ENCODE measurements at regions not wholly inside any gene's neighbourhood (a gene's known extent, or its start where the extent isn't known, plus 50 kb on each side); places are given as distances from the start of the nearest gene placed in this dataset.

DNA sequence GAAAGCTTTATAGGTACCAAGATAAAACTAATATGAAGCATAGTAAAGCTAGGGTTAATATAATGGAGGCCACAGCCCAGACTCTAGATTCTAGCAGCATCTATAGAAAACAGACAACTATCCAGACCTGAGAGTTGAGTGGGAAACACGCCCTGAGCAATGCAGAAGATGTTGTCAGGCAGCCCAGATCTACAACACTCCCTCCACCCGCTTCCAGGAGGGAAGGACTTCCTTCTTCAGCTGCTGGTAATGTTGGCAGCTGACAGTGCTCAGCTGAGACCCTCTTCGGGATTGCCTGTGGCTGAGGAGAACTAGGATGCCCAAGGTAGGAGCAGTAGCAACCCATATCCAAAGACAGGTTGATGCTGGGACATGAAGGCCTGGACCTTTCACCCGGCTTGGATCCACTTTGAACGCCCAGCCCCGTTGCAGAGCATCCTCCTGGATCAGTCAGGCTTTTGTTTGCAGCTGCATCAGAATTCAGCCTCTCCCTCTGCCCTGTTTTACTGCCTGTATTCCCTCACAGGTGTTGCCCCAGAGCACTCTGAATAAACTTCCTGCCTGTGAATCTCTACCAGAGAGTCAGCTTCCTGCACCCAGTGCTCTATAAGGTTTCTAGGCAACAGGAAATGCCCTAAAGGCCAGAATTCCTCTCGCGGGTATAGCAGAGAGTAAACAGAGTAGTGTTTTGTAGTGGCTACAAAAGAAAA lies 174.7 kb upstream of the IL12A start:
- Histone ChIP-seq H3K4me3 (ENCODE audit: low read depth, low read length) (no peak overlapping the region), H3K27me3 (ENCODE audit: control insufficient read depth, insufficient read depth, low read length) (no peaks in the 10 kb centered on the region), H3K36me3 (ENCODE audit: control insufficient read depth, insufficient read depth, low read length) (no peaks in the 10 kb centered on the region)
- DNase-seq (ENCODE audit: low read depth), result no peak
- TF ChIP-seq, protein P1, sequence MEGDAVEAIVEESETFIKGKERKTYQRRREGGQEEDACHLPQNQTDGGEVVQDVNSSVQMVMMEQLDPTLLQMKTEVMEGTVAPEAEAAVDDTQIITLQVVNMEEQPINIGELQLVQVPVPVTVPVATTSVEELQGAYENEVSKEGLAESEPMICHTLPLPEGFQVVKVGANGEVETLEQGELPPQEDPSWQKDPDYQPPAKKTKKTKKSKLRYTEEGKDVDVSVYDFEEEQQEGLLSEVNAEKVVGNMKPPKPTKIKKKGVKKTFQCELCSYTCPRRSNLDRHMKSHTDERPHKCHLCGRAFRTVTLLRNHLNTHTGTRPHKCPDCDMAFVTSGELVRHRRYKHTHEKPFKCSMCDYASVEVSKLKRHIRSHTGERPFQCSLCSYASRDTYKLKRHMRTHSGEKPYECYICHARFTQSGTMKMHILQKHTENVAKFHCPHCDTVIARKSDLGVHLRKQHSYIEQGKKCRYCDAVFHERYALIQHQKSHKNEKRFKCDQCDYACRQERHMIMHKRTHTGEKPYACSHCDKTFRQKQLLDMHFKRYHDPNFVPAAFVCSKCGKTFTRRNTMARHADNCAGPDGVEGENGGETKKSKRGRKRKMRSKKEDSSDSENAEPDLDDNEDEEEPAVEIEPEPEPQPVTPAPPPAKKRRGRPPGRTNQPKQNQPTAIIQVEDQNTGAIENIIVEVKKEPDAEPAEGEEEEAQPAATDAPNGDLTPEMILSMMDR (IDR thresholded peaks at IDR 0.05; ENCODE audit: insufficient read depth, low read length, poor library complexity, severe bottlenecking), result no peak

DNA sequence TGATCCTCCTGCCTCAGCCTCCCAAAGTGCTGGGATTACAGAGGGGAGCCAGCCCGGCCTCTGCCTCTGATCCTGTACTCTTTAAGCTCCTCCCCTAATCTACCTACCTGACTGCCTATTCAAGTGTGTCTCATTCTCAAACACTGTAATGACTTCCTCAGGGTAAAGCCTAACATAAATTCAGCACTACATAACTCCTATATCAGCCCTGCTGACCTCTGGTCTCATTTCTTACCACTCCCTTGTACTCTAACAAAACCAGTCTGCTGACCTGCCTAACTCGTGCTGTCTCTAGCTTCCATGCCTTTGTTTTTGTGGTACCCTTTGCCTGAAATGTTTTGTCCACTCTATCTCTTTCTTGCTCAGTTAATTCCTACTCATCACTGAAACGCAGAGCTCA lies 172.1 kb upstream of the IL12A start:
- Histone ChIP-seq H3K27me3 (ENCODE audit: control insufficient read depth, insufficient read depth, low read length) (no peaks in the 10 kb centered on the region), H3K4me3 (ENCODE audit: low read depth, low read length) (no peak overlapping the region), H3K36me3 (ENCODE audit: control insufficient read depth, insufficient read depth, low read length) (no peaks in the 10 kb centered on the region)
- DNase-seq (ENCODE audit: low read depth), result no peak
- TF ChIP-seq, protein P1 (IDR thresholded peaks at IDR 0.05; ENCODE audit: insufficient read depth, low read length, poor library complexity, severe bottlenecking), result no peak

DNA sequence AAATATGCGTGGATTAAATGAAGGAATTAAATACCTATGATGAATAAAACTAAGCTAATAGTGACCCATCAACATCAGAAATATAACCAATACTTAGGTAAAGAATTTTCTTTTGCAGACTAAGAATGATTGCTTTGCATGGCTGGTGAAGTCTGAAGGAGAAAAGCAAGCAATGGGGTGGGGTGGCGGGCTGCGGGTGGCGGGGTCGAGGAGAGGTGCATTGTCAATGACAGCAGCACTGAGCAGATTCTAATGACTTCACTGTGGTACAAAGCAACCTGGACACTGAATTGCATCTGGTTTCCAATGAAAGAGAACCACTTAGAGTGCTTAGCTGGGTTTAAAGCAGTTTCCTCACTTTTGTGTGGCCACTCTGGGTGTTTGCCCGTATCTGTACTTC lies 171.5 kb upstream of the IL12A start:
- Histone ChIP-seq H3K27me3 (ENCODE audit: control insufficient read depth, insufficient read depth, low read length) (no peaks in the 10 kb centered on the region), H3K36me3 (ENCODE audit: control insufficient read depth, insufficient read depth, low read length) (no peaks in the 10 kb centered on the region), H3K4me3 (ENCODE audit: low read depth, low read length) (no peak overlapping the region)
- TF ChIP-seq, protein P1 (IDR thresholded peaks at IDR 0.05; ENCODE audit: insufficient read depth, low read length, poor library complexity, severe bottlenecking), result no peak
- DNase-seq (ENCODE audit: low read depth), result no peak

DNA sequence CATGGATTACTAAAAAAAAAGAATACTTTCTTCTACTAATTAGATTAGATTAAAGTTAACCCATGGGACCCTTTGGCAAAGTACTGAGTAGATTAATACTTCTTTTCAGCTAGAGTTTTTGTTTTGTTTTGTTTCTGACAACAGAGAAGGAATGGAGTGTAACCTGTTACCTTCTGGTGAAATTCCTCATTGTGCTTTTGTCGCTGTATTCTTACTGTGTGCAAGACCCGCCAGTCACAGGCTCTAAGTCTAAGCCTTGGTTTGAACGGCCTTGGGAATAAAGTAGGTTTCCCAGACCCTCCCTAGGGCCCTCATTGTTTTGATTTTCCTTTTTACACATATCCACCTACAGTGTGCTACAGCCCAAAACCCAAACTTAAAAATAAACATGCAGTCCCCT lies 171.1 kb upstream of the IL12A start:
- DNase-seq (ENCODE audit: low read depth), result no peak
- TF ChIP-seq, protein P1 (IDR thresholded peaks at IDR 0.05; ENCODE audit: insufficient read depth, low read length, poor library complexity, severe bottlenecking), result no peak
- H3K4me3 ChIP-seq (ENCODE audit: low read depth, low read length), result no peak overlapping the region
- H3K27me3 ChIP-seq (ENCODE audit: control insufficient read depth, insufficient read depth, low read length), result no peaks in the 10 kb centered on the region
- H3K36me3 ChIP-seq (ENCODE audit: control insufficient read depth, insufficient read depth, low read length), result no peaks in the 10 kb centered on the region

DNA sequence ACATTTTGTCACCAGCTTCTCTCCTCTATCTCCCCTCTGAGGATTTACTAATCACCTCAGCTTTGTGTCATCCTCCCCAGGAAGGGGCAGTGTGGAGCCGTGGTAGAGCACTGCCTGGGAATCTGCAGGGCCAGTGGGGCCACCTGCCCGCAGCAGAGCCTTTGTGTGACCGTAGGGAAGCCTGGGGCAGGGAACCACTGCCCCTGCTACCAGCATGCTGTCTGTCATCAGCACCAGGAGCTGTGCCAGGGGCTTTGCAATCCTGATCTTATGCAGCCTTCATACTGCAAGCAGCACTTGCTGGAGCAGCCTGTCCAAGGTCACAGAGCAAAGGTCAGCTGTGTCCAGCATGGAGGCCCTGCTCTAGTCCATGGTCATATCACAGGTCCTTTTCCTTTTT lies 170.2 kb upstream of the IL12A start:
- TF ChIP-seq, protein P1 (IDR thresholded peaks at IDR 0.05; ENCODE audit: insufficient read depth, low read length, poor library complexity, severe bottlenecking), result no peak
- no peaks in the 10 kb centered on the region for H3K27me3 ChIP-seq (ENCODE audit: control insufficient read depth, insufficient read depth, low read length)
- no peak for DNase-seq (ENCODE audit: low read depth)
- no peak overlapping the region for H3K4me3 ChIP-seq (ENCODE audit: low read depth, low read length)
- no peaks in the 10 kb centered on the region for H3K36me3 ChIP-seq (ENCODE audit: control insufficient read depth, insufficient read depth, low read length)

DNA sequence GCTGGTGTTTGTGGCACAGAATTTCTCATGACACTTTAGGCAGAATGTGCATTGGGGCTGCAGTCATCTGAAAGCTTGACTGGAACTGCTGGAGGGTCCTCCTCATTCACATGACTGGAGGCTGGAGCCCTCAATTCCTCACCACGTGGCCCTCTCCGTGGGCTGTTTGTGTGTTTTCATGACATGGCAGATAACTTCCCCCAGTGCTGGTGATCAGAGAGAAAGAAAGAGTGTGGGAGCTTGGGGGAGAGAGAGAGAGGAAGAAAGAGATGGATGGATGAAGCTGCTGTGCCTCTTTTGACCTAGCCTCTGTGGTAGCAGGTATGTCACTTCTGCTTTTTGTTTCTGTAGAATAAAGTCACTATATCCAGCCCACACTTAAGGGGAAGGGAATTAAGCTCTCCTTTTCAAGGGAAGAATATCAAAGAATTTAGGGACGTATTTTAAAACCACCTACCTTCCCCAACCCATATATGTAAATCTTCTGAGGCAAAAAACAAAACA lies 169.6 kb upstream of the IL12A start:
- TF ChIP-seq, protein P1 (IDR thresholded peaks at IDR 0.05; ENCODE audit: insufficient read depth, low read length, poor library complexity, severe bottlenecking), result no peak
- no peaks in the 10 kb centered on the region for H3K36me3 ChIP-seq (ENCODE audit: control insufficient read depth, insufficient read depth, low read length)
- H3K4me3 ChIP-seq (ENCODE audit: low read depth, low read length), result no peak overlapping the region
- no peak for DNase-seq (ENCODE audit: low read depth)
- no peaks in the 10 kb centered on the region for H3K27me3 ChIP-seq (ENCODE audit: control insufficient read depth, insufficient read depth, low read length)
